T-helper 17 cell (primary cell): ENCODE measurements at regions not wholly inside any gene's neighbourhood (a gene's known extent, or its start where the extent isn't known, plus 50 kb on each side); places are given as distances from the start of the nearest gene placed in this dataset.

ENCODE experiments used
- ATAC-seq: fragments of 150-1000 bp; cut with Tn5 transposase; 2 replicates; pipeline ENCODE4 v1.10.0; 2021; ENCODE audit warnings: mild to moderate bottlenecking, moderate library complexity
- DNase-seq, 3 donors: peaks; one replicate each; pipeline versions ENCODE4 v3.0.0 to v3.0.0-alpha.2; 2020 to 2021
- H3K9me3 ChIP-seq: one replicate; pipeline ENCODE4 v1.7.0; 2013; ENCODE audit warnings: low read length, mild to moderate bottlenecking; ENCODE audit not compliant: control insufficient read depth, poor library complexity, severe bottlenecking
- H3K27ac Mint-ChIP-seq: one replicate; pipeline ENCODE4 v1.8.0; 2022; ENCODE audit warnings: mild to moderate bottlenecking, moderate library complexity, mixed read lengths
- H3K27me3 Mint-ChIP-seq: one replicate; pipeline ENCODE4 v1.8.0; 2022; ENCODE audit warnings: mixed read lengths
- H3K36me3 Mint-ChIP-seq: one replicate; pipeline ENCODE4 v1.8.0; 2022; ENCODE audit warnings: low read depth, mixed read lengths
- H3K4me1 Mint-ChIP-seq: one replicate; pipeline ENCODE4 v1.8.0; 2022; ENCODE audit warnings: mild to moderate bottlenecking, mixed read lengths
- H3K4me3 Mint-ChIP-seq: one replicate; pipeline ENCODE4 v1.8.0; 2022; ENCODE audit warnings: mild to moderate bottlenecking, moderate library complexity, mixed read lengths

GRCh38 chr5:88393716-88394535 is 125.3 kb upstream of the TMEM161B start:
- Mint-ChIP-seq H3K27me3 (peaks cover 47% of the 10 kb centered on the region), H3K4me1 (no peaks in the 10 kb centered on the region), H3K4me3 (no peak overlapping the region), H3K27ac (no peak overlapping the region), H3K36me3 (no peaks in the 10 kb centered on the region)
- no peaks in the 10 kb centered on the region for H3K9me3 ChIP-seq
- no peak for ATAC-seq
- DNase-seq, result no peak

GRCh38 chr5:88393042-88393441 is 124.4 kb upstream of the TMEM161B start:
- ATAC-seq, result no peak
- Mint-ChIP-seq H3K4me3 (no peak overlapping the region), H3K27ac (no peak overlapping the region), H3K4me1 (no peaks in the 10 kb centered on the region), H3K27me3 (peaks cover 50% of the 10 kb centered on the region), H3K36me3 (no peaks in the 10 kb centered on the region)
- H3K9me3 ChIP-seq, result no peaks in the 10 kb centered on the region
- no peak for DNase-seq

GRCh38 chr5:88391991-88392390 is 123.3 kb upstream of the TMEM161B start:
- no peaks in the 10 kb centered on the region for H3K9me3 ChIP-seq
- Mint-ChIP-seq H3K4me1 (no peaks in the 10 kb centered on the region), H3K36me3 (no peaks in the 10 kb centered on the region), H3K27ac (no peak overlapping the region), H3K27me3 (peaks cover 45% of the 10 kb centered on the region), H3K4me3 (no peak overlapping the region)
- DNase-seq, result no peak
- no peak for ATAC-seq

- Mint-ChIP-seq H3K36me3 (no peaks in the 10 kb centered on the region), H3K4me3 (no peak overlapping the region), H3K27me3 (peaks cover 38% of the 10 kb centered on the region), H3K27ac (no peak overlapping the region), H3K4me1 (no peaks in the 10 kb centered on the region)
- ATAC-seq (no peak), DNase-seq (no peak)
- no peaks in the 10 kb centered on the region for H3K9me3 ChIP-seq
Observed at GRCh38 chr5:88391116-88391515, 122.5 kb upstream of the TMEM161B start.

- no peak for ATAC-seq
- Mint-ChIP-seq H3K27ac (no peak overlapping the region), H3K36me3 (no peaks in the 10 kb centered on the region), H3K4me3 (no peak overlapping the region), H3K4me1 (no peaks in the 10 kb centered on the region), H3K27me3 (peaks cover 35% of the 10 kb centered on the region)
- H3K9me3 ChIP-seq, result no peaks in the 10 kb centered on the region
- DNase-seq, result no peak
Observed at GRCh38 chr5:88390481-88390880, 121.8 kb upstream of the TMEM161B start.

- DNase-seq (no peak), ATAC-seq (no peak)
- no peak overlapping the region for H3K4me3 Mint-ChIP-seq
- H3K36me3 Mint-ChIP-seq, result no peaks in the 10 kb centered on the region
- no peak overlapping the region for H3K27ac Mint-ChIP-seq
- no peaks in the 10 kb centered on the region for H3K4me1 Mint-ChIP-seq
- peaks cover 35% of the 10 kb centered on the region for H3K27me3 Mint-ChIP-seq
- H3K9me3 ChIP-seq, result no peaks in the 10 kb centered on the region
Observed at GRCh38 chr5:88390096-88390441, 121.4 kb upstream of the TMEM161B start.

- ATAC-seq, result no peak
- H3K4me3 Mint-ChIP-seq, result no peak overlapping the region
- no peaks in the 10 kb centered on the region for H3K4me1 Mint-ChIP-seq
- no peaks in the 10 kb centered on the region for H3K9me3 ChIP-seq
- H3K27me3 Mint-ChIP-seq, result peaks cover 40% of the 10 kb centered on the region
- no peaks in the 10 kb centered on the region for H3K36me3 Mint-ChIP-seq
- no peak overlapping the region for H3K27ac Mint-ChIP-seq
- DNase-seq, result no peak
Observed at GRCh38 chr5:88389338-88390095, 120.9 kb upstream of the TMEM161B start.

GRCh38 chr5:88388476-88389337 is 120.1 kb upstream of the TMEM161B start:
- H3K36me3 Mint-ChIP-seq, result no peaks in the 10 kb centered on the region
- H3K4me1 Mint-ChIP-seq, result no peaks in the 10 kb centered on the region
- no peak overlapping the region for H3K27ac Mint-ChIP-seq
- H3K27me3 Mint-ChIP-seq, result peaks cover 40% of the 10 kb centered on the region
- H3K4me3 Mint-ChIP-seq, result no peak overlapping the region
- DNase-seq (no peak), ATAC-seq (no peak)
- H3K9me3 ChIP-seq, result no peaks in the 10 kb centered on the region

- DNase-seq (no peak), ATAC-seq (no peak)
- no peaks in the 10 kb centered on the region for H3K9me3 ChIP-seq
- Mint-ChIP-seq H3K27me3 (peaks cover 27% of the 10 kb centered on the region), H3K4me1 (no peaks in the 10 kb centered on the region), H3K4me3 (no peak overlapping the region), H3K36me3 (no peaks in the 10 kb centered on the region), H3K27ac (no peak overlapping the region)
Observed at GRCh38 chr5:88384886-88385285, 116.2 kb upstream of the TMEM161B start.

- Mint-ChIP-seq H3K27me3 (peaks cover 4% of the 10 kb centered on the region), H3K4me1 (no peaks in the 10 kb centered on the region), H3K36me3 (no peaks in the 10 kb centered on the region), H3K27ac (no peak overlapping the region), H3K4me3 (no peak overlapping the region)
- ATAC-seq, result no peak
- no peaks in the 10 kb centered on the region for H3K9me3 ChIP-seq
- no peak for DNase-seq
Observed at GRCh38 chr5:88380332-88380731, 111.7 kb upstream of the TMEM161B start.

GRCh38 chr5:88377705-88378656 is 109.3 kb upstream of the TMEM161B start:
- Mint-ChIP-seq H3K27ac (no peak overlapping the region), H3K27me3 (no peaks in the 10 kb centered on the region), H3K36me3 (no peaks in the 10 kb centered on the region), H3K4me3 (no peak overlapping the region), H3K4me1 (no peaks in the 10 kb centered on the region)
- H3K9me3 ChIP-seq, result no peaks in the 10 kb centered on the region
- ATAC-seq (no peak), DNase-seq (no peak)

GRCh38 chr5:88377240-88377639 is 108.6 kb upstream of the TMEM161B start:
- DNase-seq (no peak), ATAC-seq (no peak)
- H3K4me3 Mint-ChIP-seq, result no peak overlapping the region
- no peak overlapping the region for H3K27ac Mint-ChIP-seq
- H3K4me1 Mint-ChIP-seq, result no peaks in the 10 kb centered on the region
- H3K9me3 ChIP-seq, result no peaks in the 10 kb centered on the region
- H3K36me3 Mint-ChIP-seq, result no peaks in the 10 kb centered on the region
- no peaks in the 10 kb centered on the region for H3K27me3 Mint-ChIP-seq
